Activated CD4-positive, alpha-beta T cell treated with anti-CD3 and anti-CD28 coated beads, Interleukin-10, Interleukin-2, amounts not matched to agents 100 ng/mL and 50 ng/mL, durations not matched to agents 16 hours and 8 hours (primary cell): ENCODE measurements at regions not wholly inside any gene's neighbourhood (a gene's known extent, or its start where the extent isn't known, plus 50 kb on each side); places are given as distances from the start of the nearest gene placed in this dataset.
"Not testable (repeated sequence)": the region's sequence is repeated elsewhere in the genome, so short reads cannot be mapped to it uniquely, and the experiment has no call there.

Source experiments
- DNase-seq: peaks from one replicate; pipeline ENCODE4 v3.0.0-alpha.2; 2020

DNA sequence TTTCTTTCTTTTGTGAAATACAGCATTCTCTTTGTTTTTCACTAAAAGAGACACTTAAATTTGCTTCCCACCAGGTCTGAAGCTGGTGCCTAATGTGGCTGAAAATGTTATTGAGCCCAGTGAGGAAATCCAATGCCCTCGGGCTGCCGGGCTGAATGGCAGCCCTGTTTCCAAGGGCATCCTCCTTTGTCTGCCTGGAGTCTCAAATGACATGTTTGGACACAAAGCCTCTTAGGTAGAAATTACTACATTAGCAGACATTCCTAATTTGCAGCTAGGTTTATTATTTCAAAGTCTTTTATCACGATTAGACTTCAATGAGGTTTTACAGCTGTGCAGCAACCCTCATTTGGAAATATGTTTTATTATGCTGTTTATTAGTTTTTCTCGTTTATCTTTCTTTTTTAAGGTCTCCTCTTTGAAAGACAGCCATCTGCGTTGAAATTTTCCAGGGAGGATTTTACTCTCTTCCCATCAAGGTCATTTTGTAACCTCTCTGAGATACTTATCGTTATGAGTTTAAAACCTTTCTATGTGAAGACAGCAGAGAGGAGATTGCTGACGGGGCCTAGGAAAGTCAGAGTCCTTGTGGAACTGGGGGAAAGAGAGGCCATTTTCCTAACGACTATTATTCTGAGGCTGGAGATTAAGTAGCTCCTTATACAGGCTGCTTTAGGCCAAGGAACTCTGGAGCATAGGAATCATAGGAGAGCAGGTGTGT is 59.0 kb upstream of the ZNF532 start:
- DNase-seq = no peak

DNA sequence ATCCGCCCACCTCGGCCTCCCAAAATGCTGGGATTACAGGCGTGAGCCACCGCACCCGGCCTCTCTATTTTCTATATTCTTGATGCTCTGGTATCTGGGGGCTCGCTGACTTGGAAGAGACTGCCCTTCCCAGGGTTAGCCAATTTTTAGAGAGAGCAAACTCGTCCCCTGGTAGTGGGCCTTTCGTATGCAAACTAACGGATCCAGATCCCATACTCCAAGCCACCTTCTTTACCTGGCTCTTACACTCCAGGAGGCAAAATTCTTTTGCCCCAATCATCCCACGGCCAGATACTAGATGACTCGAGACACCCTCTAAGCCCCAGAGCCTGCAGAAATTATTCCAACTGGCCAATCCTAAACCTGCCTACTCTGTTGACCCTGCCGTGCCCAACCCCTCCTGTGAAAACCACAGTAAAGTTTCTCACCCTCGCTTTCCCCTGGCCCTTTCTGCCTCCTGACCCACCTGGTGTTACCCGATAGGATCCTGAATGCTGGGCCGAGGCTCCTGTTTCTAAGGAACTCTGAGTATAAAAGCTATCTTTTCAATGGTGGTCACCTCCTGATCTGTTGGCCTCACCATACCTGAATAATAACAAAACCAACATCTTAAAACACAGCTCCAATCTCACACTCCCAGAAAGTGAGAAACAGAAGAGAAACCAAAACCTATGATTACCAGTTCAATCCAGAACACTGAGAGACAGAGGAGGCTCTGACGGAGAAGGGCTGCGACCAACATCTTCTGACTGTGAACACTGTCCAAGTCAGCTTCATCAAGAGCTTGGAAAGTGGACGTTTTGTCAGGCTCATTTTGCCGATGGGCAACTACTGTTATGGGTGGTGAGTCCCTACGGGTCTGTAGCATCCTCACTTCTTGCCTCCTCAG is 57.6 kb upstream of the ZNF532 start:
- DNase-seq = peak; percentile 37

DNA sequence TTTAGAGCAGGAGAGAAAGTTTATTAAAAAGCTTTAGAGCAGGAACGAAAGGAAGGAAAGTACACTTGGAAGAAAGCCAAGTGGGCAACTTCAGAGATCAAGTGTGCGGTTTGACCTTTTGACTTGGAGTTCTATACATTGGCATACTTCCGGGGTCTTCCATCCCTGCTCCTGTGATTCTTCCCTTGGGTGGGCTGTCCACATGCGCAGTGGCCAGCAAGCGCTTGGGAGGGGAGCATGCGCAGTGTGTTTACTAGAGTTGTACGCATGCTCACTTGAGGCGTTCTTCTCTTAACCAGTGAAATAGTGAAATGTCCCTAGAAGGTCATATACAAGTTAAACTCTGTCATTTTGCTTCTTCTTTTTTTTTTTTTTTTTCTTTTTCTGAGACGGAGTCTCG is 56.9 kb upstream of the ZNF532 start:
- DNase-seq = no peak

DNA sequence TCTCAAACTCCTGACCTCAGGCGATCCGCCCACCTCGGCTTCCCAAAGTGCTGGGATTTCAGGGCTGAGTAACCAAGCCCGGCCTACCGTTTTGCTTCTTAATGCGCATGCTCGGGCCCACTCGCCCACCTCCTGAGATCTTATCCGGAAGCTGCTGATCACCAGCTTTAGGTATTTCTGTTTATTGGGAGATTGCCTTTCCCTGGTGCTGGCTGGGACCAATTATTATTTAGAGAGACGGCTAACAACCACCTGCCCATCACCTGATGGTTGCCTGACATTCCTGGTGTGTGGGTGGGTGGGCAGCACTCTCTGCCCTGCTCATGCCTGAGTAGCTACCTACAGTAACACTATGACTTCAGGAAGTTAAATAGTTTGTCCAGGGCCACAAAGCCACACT is 56.3 kb upstream of the ZNF532 start:
- no peak for DNase-seq

DNA sequence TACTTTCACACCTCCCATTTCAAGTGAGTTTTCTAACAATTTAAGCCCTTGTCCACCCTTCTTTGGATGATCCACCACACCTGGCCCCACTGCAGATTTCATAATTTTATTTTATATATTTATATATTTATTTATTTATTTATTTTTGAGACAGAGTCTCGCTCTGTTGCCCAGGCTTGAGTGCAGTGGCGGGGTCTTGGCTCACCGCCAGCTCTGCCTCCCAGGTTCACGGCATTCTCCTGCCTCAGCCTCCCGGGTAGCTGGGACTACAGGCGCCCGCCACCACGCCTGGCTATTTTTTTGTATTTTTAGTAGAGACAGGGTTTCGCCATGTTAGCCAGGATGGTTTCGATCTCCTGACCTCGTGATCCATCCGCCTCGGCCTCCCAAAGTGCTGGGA is 52.8 kb upstream of the ZNF532 start:
- DNase-seq = not testable (repeated sequence)

DNA sequence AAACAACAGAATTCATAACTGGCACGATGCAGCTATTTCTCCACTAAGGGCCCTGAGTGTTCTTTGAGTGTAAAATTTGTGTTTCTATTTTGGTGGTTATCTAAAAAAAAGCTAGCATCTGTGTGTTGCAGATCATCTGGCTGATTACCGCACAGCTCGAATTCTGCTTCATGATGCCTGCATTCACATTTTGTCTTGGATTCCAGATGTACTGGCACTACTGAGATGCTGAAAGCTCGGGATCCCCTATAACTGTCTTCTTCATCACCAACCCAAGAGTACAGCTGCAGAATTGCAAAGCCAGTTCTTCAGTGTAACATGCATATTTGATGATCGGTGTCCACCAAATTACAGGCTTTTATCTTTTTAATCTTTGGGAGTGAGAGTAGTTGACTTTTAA is 51.6 kb upstream of the ZNF532 start:
- no peak for DNase-seq

DNA sequence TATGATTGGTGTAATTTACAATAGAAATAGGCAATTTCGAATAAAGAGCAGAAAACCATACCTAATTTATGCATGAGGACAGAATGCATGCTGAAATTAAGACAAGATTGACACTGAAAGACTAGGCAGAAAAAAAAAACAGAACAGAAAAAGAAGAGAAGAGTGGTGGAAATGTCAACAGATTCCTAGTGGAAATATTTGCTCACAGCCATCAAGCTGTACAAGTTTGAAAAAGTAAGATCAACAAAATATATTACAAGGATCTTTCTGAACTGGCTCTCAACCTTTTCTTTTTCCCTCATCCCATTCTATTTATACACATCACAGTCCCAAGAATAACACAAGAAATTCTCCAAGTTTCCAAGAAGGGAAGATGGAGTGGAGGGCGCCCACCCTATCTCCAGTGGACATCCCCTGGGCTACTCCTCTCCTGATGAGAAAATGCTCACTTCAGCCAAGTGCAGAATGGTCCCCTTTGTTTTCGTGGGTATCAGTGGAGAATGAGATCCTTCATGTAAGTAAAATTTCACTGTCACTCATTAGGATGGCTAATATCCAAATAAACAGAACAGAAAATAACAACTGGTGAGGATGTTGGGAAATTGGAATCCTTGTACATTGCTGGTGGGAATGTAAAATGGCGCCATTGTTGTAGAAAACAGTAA is 51.0 kb upstream of the ZNF532 start:
- DNase-seq = no peak

DNA sequence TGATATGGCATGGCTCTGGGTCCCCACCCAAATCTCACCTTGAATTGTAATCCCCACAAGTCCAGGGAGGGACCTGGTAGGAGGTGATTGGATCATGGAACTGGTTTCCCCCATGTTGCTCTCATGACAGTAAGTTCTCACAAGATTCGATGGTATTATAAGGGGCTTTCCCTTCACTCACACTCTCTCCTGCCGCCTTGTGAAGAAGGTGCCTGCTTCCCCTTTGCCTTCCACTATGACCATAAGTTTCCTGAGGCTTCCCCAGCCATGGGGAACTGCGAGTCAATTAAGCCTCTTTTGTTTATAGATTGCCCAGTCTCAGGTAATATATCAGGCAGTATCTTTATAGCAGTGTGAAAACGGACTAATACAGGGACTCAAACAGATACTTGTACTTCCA is 50.4 kb upstream of the ZNF532 start:
- DNase-seq = no peak
